AG10803 (cell line): ENCODE measurements at regions not wholly inside any gene's neighbourhood (a gene's known extent, or its start where the extent isn't known, plus 50 kb on each side); places are given as distances from the start of the nearest gene placed in this dataset.

ENCODE experiments used
- DNase-seq: peaks from one replicate; pipeline ENCODE4 v3.0.0; 2010; ENCODE audit warnings: low read depth
- H3K4me3 ChIP-seq: 2 replicates; pipeline ENCODE4 v1.5.1; 2011; ENCODE audit warnings: mild to moderate bottlenecking, low read length, control low read depth
- TF ChIP-seq, protein P1 (sequence below): conservative IDR thresholded peaks from 2 replicates; pipeline ENCODE4 v1.5.1; 2011; ENCODE audit warnings: mild to moderate bottlenecking, low read length, control low read depth, inconsistent platforms

DNA sequence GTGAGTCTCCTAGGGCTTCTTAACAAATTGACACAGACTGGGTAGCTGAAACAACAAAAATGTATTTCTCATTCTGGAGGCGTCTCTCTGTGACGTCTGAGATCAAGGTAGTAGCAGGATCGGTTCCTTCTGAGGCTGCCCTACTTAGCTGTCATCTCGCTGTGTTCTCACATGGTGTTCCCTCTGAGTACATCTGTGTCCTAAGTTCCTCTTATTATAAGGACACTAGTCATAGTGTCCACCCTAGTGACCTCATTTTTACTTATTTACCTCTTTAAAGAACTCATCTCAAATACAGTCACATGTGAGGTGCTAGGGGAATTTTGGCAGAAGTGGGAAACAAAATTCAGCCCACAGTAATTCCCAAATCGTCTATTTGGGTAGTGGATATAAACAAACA is 529.1 kb downstream of the NPIPA7 start:
- H3K4me3 ChIP-seq, result no peak overlapping the region
- TF ChIP-seq, protein P1, sequence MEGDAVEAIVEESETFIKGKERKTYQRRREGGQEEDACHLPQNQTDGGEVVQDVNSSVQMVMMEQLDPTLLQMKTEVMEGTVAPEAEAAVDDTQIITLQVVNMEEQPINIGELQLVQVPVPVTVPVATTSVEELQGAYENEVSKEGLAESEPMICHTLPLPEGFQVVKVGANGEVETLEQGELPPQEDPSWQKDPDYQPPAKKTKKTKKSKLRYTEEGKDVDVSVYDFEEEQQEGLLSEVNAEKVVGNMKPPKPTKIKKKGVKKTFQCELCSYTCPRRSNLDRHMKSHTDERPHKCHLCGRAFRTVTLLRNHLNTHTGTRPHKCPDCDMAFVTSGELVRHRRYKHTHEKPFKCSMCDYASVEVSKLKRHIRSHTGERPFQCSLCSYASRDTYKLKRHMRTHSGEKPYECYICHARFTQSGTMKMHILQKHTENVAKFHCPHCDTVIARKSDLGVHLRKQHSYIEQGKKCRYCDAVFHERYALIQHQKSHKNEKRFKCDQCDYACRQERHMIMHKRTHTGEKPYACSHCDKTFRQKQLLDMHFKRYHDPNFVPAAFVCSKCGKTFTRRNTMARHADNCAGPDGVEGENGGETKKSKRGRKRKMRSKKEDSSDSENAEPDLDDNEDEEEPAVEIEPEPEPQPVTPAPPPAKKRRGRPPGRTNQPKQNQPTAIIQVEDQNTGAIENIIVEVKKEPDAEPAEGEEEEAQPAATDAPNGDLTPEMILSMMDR, result no peak
- DNase-seq, result no peak

DNA sequence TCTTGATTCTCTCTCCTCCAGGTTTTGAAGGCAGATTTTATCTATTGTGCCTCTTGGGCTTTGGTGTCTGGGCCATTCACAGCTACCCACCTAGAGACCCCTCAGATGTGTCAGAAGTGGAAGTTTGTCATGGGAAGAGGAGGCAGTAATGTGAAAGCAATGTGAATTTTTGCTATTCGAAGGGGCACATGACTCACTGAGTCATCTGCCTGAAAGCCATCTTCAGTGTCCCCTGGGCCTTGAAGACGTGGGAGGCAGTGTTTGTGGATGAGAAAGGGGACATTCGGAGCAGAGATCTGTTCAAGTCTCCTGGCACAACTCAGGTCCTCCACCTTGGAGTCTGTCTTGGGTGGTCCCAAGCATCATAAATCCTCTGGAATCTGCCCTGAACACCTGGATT is 530.2 kb downstream of the NPIPA7 start:
- H3K4me3 ChIP-seq, result no peak overlapping the region
- DNase-seq, result no peak
- TF ChIP-seq, protein P1, result no peak

DNA sequence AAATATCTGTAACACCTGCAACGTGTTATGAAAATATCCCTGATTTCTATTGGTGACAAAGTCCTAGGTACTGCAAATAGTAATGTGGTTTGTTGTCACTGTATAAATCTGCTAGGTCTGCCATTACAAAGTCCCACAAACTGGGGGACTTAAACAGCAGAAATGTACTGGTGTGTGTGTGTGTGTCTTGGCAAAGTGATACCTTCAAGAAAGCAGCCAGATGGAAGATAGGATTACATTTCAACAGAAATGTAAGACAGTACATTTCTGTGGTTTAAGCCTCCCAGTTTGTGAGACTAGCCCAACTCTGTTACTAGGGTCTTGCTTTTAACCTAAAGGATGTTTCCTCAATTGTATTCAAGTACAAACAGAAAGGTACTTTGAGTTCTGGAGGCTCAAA is 531.7 kb downstream of the NPIPA7 start:
- TF ChIP-seq, protein P1, result no peak
- DNase-seq, result no peak
- no peak overlapping the region for H3K4me3 ChIP-seq

DNA sequence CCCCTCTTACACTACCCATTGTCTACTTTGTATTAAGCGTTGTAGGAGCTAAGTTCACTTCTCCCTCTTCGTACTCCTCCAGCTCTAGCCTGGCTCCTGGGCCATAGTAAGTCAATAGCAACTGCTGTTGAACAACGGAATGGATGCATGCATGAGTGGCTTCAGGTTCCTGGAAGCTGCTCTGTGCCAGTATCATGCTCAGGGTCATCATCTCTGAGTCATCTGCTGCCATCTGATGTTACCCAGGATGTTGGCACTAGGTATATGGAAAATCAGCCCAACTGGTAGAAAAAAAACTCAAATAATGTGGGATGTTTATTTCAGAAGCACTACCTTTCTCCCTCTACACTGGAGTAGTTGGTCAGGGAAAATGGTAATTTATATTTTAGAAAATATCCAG is 536.8 kb downstream of the NPIPA7 start:
- DNase-seq, result no peak
- TF ChIP-seq, protein P1, result no peak

DNA sequence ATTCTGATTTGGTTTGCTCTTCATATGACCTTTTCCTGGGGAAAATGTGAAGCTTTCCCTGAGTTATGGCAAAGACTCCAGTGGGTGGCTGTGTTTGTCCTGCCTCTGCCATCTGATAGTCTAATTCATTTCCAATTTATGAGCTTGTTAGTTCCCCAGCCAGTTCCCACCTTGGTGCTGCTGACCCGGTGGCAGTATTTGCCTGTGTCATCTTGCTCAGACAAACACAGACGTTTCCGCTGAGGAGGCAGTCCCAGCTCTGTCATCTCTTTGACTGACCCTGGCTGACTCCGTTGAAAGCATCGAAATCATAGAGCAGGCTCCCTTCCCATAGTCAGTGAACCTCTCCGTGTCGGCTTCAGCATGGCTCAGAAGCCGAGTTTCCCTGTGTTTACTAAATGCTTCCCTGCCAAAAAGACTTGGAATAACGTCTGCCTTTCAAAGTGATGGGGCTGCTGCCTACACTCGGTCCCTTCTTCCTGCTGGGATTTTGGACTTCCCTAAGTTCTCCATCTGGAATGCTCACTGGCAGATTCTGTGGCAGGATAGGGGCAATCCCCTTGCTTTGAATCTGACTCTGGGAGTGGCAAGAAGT is 538.3 kb downstream of the NPIPA7 start:
- TF ChIP-seq, protein P1, result no peak
- no peak for DNase-seq
- no peak overlapping the region for H3K4me3 ChIP-seq

More for the DNA sequence above, 536.8 kb downstream of the NPIPA7 start:
- no peak overlapping the region for H3K4me3 ChIP-seq

DNA sequence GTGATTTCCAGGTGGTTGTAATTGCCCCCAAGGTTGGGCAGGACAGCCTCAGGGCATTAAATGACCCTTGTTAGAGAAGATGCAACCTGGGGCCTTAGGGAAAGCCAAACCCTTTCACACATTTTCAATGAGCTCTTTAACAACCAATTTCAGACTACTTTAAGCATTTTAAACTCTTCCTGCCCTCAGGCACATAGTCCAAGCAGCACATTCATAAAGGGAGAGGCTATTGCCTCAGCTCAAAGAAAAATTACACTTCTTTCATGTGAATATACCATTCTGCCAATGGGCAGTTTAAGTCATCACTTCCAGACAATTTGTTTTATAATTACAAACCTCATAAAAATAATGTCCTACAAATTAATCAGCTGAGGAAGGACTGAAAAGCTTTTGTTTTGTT is 544.5 kb downstream of the NPIPA7 start:
- DNase-seq, result no peak
- TF ChIP-seq, protein P1, result no peak
- H3K4me3 ChIP-seq, result no peak overlapping the region

DNA sequence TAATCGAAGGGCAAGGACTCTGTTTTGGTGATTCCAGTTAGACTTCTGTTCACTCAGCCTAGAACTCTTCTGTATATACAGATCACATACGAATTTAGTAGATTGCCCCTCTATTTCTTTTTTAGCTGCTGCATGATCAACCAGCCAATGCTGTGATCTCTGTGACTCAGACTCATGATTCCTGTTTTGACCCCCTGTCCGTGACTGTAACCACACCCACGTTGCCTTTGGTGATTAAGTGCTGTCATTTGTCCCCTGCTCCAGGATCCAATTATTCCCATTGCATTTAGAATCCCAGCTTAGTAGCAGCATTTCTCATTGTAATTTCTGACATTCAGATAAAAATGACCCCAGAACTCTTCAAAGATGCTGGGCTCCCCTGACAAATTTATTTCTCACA is 545.7 kb downstream of the NPIPA7 start:
- TF ChIP-seq, protein P1, result no peak
- no peak for DNase-seq
- H3K4me3 ChIP-seq, result no peak overlapping the region
